ENCODE measurements at regions not wholly inside any gene's neighbourhood (a gene's known extent, or its start where the extent isn't known, plus 50 kb on each side); places are given as distances from the start of the nearest gene placed in this dataset.
A peak's percentile ranks its signal among the peaks of the same experiment; 100 is the strongest.

- TF ChIP-seq, protein P1, sequence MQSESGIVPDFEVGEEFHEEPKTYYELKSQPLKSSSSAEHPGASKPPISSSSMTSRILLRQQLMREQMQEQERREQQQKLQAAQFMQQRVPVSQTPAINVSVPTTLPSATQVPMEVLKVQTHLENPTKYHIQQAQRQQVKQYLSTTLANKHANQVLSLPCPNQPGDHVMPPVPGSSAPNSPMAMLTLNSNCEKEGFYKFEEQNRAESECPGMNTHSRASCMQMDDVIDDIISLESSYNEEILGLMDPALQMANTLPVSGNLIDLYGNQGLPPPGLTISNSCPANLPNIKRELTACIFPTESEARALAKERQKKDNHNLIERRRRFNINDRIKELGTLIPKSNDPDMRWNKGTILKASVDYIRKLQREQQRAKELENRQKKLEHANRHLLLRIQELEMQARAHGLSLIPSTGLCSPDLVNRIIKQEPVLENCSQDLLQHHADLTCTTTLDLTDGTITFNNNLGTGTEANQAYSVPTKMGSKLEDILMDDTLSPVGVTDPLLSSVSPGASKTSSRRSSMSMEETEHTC (IDR thresholded peaks at IDR 0.05), result no peak
- TF ChIP-seq ILF3 (IDR thresholded peaks at IDR 0.05; ENCODE audit: borderline replicate concordance) (no peak), ARNT (IDR thresholded peaks at IDR 0.05) (peak in 1 of 2 experiments; percentile 13; a peak in 1 of 4 replicates), TRIM28 (IDR thresholded peaks at IDR 0.05) (peak; percentile 36; the same call in 1 of the 2 replicates), NCOA6 (IDR thresholded peaks at IDR 0.05) (no peak), ZNF197 (CRISPR knock-in tag; IDR thresholded peaks at IDR 0.05; ENCODE audit: low read depth) (peak; percentile 76), HDAC2 (IDR thresholded peaks at IDR 0.05) (0 out of 2 replicates have a peak, but pooled peaks have one; percentile 21), FOXJ2 (tag; IDR thresholded peaks at IDR 0.05) (no peak), BRD4 (IDR thresholded peaks at IDR 0.05) (no peak), MTF1 (CRISPR knock-in tag; IDR thresholded peaks at IDR 0.05; ENCODE audit: borderline replicate concordance) (no peak), ZNF324 (CRISPR knock-in tag; IDR thresholded peaks at IDR 0.05) (no peak), RAD51 (IDR thresholded peaks at IDR 0.05; ENCODE audit: borderline replicate concordance, low read depth) (no peak), TBL1XR1 (IDR thresholded peaks at IDR 0.05; ENCODE audit: low read length in 2 of 2) (0 out of 4 replicates have a peak, but pooled peaks of 1 of the 2 experiments have one; percentile 14), TCF3 (CRISPR knock-in tag; IDR thresholded peaks at IDR 0.05) (no peak), NONO (IDR thresholded peaks at IDR 0.05; ENCODE audit: low read depth in 2 of 2, low read length in 1 of 2) (no peak), RFX1 (IDR thresholded peaks at IDR 0.05) (peak; percentile 17; the same call in 1 of the 2 replicates), ZBTB40 (IDR thresholded peaks at IDR 0.05) (no peak; the same call in 1 of the 2 replicates), ZBTB40 (CRISPR knock-in tag; IDR thresholded peaks at IDR 0.05) (no peak)
- TF ChIP-seq, protein P2, sequence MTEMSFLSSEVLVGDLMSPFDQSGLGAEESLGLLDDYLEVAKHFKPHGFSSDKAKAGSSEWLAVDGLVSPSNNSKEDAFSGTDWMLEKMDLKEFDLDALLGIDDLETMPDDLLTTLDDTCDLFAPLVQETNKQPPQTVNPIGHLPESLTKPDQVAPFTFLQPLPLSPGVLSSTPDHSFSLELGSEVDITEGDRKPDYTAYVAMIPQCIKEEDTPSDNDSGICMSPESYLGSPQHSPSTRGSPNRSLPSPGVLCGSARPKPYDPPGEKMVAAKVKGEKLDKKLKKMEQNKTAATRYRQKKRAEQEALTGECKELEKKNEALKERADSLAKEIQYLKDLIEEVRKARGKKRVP (CRISPR knock-in tag; IDR thresholded peaks at IDR 0.05), result peak; percentile 86
Observed at GRCh38 chr1:197994907-197995407, 77.8 kb downstream of the LHX9 start (continued).

Measured in K562 (cell line).